GM19455 (cell line): ENCODE measurements at regions not wholly inside any gene's neighbourhood (a gene's known extent, or its start where the extent isn't known, plus 50 kb on each side); places are given as distances from the start of the nearest gene placed in this dataset.

Experiments
- ATAC-seq: cut with Tn5 transposase; IDR thresholded peaks from one replicate; pipeline ENCODE4 v1.9.1; 2021; ENCODE audit not compliant: unreplicated experiment

- ATAC-seq, result no peak
Measured at GRCh38 chr2:16851126-16851525, 185.5 kb upstream of the CYRIA start.

- ATAC-seq, result no peak
Measured at GRCh38 chr2:16840496-16841172, 175.0 kb upstream of the CYRIA start.

GRCh38 chr2:16832910-16833309 is 167.3 kb upstream of the CYRIA start:
- no peak for ATAC-seq

GRCh38 chr2:16828828-16829160 is 163.2 kb upstream of the CYRIA start:
- ATAC-seq, result no peak

DNA sequence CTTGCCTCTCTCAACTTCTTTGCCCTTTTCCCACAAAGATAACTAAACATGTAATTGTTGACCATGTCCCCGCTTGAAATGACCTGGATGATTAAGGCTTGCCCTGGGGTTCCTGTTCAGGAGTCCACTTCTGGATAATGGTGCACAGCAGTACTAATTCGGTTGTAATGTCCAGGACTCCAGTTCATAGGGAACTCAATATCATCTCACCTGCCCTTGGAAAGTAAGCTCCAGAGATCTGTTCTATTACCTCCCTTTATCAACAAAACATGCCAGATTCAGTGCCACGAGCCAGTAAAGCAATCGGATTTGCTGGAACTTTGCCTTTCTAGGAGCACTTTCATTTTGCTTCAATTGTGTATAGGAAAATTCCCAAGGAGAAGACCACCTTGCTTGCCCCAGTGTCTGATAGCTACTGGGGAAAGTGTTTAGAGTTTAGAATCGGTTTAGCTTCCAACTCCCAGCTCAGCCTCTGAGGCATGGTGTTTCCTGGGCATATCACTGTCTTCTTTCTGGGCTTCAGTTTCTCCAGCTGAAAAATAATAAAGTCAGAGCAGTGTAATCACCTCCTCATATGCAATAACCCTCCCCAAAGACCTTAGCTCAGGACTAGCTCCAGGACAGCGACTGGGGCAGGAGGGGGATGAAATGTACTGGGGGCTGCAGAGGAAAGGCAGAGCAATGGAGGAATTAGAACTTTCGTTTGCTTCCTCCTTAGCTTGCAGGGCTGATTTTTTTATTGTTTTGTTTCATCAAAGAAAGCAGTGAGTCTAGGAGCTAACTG is 162.6 kb upstream of the CYRIA start:
- ATAC-seq, result no peak

- no peak for ATAC-seq
Measured at GRCh38 chr2:16824472-16824871, 158.8 kb upstream of the CYRIA start.

DNA sequence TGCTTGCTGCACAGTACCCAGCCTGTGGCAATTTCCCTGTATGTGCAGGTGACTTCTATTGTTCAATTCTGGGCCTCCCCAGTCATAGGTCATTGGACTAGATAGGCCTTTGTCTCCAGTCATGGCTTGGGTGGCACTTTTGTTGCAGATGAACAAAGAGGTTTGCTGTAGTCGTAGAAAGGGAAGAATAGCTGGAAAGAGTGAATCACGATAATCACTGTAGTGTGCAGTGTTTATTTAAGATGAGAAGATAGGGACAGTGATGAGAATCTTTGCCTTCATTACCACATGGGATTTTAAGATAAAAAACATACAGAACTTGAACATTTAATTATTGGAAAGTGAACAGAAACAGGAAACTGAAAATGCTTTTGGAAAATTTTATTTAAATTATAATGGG is 156.1 kb upstream of the CYRIA start:
- no peak for ATAC-seq

DNA sequence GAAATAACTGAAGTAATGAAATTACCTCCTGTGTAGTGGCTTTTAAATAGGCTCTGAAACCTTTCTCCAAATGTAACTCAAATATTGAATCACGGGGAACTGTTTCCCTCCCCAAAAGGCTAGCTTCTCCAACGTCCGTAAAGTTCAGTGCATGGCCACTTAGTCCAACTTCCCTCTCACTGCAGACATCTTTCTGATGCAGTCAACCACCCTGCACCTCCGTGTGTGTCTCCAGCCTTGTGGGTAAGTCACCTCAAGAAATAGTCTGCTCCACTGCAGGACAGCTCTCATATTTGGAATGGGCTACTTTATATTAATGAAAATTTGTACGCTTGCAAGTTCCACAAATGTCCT is 152.5 kb upstream of the CYRIA start:
- ATAC-seq, result no peak

GRCh38 chr2:16817305-16818202 is 151.9 kb upstream of the CYRIA start:
- ATAC-seq, result no peak

- no peak for ATAC-seq
Measured at GRCh38 chr2:16816522-16816921, 150.9 kb upstream of the CYRIA start.

GRCh38 chr2:16816016-16816415 is 150.4 kb upstream of the CYRIA start:
- no peak for ATAC-seq

DNA sequence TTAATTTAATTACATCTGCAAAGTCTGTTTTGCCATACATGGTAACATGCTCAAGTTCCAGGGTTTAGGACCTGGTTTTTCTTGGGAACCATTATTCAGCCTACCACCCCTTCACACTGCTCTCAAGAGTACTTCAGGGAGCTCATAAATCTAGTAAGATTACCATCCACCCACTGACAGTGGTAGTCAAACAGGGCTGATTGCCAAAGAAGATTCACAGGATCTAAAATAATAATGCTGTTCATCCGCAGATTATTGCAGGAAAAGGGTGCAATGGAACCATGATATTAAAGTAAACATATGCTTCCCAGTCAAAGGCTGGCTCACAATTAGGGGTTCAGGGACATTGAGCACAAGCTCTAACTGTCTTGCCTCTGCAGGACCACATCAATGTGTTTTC is 148.0 kb upstream of the CYRIA start:
- no peak for ATAC-seq

DNA sequence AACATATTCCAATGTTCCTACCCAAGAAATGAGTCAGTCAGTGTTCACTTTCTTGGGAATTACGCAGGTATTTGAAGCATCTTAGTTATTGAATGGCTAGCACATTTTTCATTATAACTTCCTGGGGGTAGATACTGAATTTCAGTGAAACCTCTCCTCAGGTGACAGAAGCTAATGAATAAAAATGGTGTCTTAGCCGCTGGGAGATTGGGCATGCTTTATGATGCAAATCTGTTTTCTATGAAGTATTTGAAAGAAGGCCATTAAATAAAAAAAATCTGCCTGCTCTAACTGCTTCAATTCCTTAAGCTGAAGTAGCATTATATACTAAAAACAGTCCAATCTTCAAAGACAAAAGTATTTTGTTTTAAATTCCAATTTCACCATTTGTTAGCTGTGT is 132.8 kb upstream of the CYRIA start:
- ATAC-seq, result no peak

GRCh38 chr2:16791496-16791895 is 125.9 kb upstream of the CYRIA start:
- ATAC-seq, result no peak

GRCh38 chr2:16785149-16785548 is 119.5 kb upstream of the CYRIA start:
- ATAC-seq, result no peak

- no peak for ATAC-seq
Measured at GRCh38 chr2:16784652-16785051, 119.0 kb upstream of the CYRIA start.

- no peak for ATAC-seq
Measured at GRCh38 chr2:16777123-16777870, 111.7 kb upstream of the CYRIA start.

GRCh38 chr2:16775899-16776231 is 110.2 kb upstream of the CYRIA start:
- no peak for ATAC-seq

DNA sequence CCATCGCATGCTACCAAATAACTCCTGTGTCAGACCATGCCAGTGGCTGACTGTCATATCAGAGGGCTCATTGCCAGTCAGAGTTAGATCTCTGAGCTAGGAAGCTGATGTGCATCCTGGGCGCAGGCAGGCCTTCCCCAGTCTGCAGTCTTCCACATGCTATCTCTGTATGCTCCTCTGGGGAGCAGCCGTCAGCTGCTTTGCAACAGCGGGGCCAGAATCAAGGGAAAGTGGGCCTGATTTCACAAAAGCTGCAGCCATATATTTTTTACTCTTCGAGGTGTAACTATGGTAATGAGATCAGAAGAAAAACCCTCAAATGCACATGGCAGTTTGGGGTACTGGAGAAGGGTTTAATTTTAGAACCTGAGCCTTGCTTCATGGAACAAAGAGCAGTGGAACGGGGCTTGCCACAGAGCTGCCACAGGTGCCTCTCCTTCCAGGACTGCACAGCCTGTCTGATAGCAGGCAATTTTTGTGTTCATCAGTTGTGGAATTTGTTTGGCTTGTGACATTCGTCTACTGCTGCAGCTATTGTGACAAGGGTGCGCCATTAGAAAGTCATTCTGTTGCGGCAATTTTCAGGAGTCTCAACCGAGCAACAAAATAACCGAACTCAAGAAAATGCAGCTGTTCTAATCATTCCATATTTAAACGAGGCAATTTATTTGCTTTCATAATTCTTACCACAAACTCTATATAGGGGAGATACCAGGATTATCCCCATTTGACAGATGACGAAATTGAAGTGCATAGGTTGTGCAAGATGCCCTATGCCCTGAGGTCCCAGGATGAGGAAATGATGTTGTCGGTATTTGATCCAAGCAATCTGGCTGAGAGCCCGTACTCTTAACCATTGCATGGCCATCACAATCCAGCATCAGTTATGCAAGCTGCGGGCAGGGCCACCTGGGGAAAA is 109.6 kb upstream of the CYRIA start:
- ATAC-seq, result no peak

DNA sequence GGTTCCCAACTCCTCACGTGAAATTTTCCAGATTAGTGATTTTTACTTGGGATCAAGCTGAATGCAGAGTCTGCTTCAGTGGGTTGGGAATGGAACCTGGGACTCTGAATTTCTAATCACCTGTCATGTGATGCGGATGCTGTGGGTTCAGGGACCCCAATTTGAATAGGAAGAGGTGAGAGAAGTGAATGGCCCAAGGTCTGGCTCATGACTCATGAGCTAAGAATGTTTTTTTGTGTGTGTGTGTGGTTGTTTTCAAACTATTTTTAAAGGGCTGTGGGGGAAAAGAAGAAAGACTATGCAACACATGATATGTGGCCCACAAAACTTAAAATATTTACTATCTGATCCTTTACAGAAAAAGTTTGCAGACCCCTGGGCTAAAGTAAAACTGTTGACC is 108.5 kb upstream of the CYRIA start:
- ATAC-seq, result no peak
